ENCODE measurements at regions not wholly inside any gene's neighbourhood (a gene's known extent, or its start where the extent isn't known, plus 50 kb on each side); places are given as distances from the start of the nearest gene placed in this dataset.

GRCh38 chr1:99573431-99574217 lies 72.3 kb upstream of the PALMD start:
- Histone ChIP-seq H3K36me3 (no peaks in the 10 kb centered on the region), H3K4me1 (ENCODE audit: control insufficient read depth in 1 of 2, low read depth in 2 of 2) (no peaks in the 10 kb centered on the region), H3K4me3 (no peak overlapping the region), H3K9me3 (no peaks in the 10 kb centered on the region), H3K27me3 (replicated peaks; ENCODE audit: insufficient read depth) (no peaks in the 10 kb centered on the region), H3K27ac (no peak overlapping the region)
- ATAC-seq (ENCODE audit: insufficient number of reproducible peaks, low FRiP score, low read depth) = no peak
- no peak for TF ChIP-seq CTCF (IDR thresholded peaks at IDR 0.05)
- no peak for DNase-seq (ENCODE audit: low spot score)

GRCh38 chr1:99577313-99577712 lies 68.6 kb upstream of the PALMD start:
- no peaks in the 10 kb centered on the region for H3K9me3 ChIP-seq
- no peaks in the 10 kb centered on the region for H3K4me1 ChIP-seq (ENCODE audit: control insufficient read depth in 1 of 2, low read depth in 2 of 2)

GRCh38 chr1:99579691-99580172 lies 66.2 kb upstream of the PALMD start:
- Histone ChIP-seq H3K27me3 (replicated peaks; ENCODE audit: insufficient read depth) (no peaks in the 10 kb centered on the region), H3K9me3 (no peaks in the 10 kb centered on the region), H3K4me3 (no peak overlapping the region), H3K27ac (no peak overlapping the region), H3K4me1 (ENCODE audit: control insufficient read depth in 1 of 2, low read depth in 2 of 2) (no peaks in the 10 kb centered on the region), H3K36me3 (no peaks in the 10 kb centered on the region)
- DNase-seq (ENCODE audit: low spot score) (no peak), ATAC-seq (ENCODE audit: insufficient number of reproducible peaks, low FRiP score, low read depth) (no peak)
- TF ChIP-seq CTCF (IDR thresholded peaks at IDR 0.05) = no peak

More at GRCh38 chr1:99577313-99577712, 68.6 kb upstream of the PALMD start:
- H3K27ac ChIP-seq = no peak overlapping the region
- H3K27me3 ChIP-seq (replicated peaks; ENCODE audit: insufficient read depth) = no peaks in the 10 kb centered on the region
- H3K4me3 ChIP-seq = no peak overlapping the region
- TF ChIP-seq CTCF (IDR thresholded peaks at IDR 0.05) = no peak
- ATAC-seq (ENCODE audit: insufficient number of reproducible peaks, low FRiP score, low read depth) (no peak), DNase-seq (ENCODE audit: low spot score) (no peak)
- H3K36me3 ChIP-seq = no peaks in the 10 kb centered on the region

GRCh38 chr1:99580451-99580850 lies 65.5 kb upstream of the PALMD start:
- Histone ChIP-seq H3K4me1 (ENCODE audit: control insufficient read depth in 1 of 2, low read depth in 2 of 2) (no peaks in the 10 kb centered on the region), H3K9me3 (no peaks in the 10 kb centered on the region), H3K27me3 (replicated peaks; ENCODE audit: insufficient read depth) (no peaks in the 10 kb centered on the region), H3K27ac (no peak overlapping the region), H3K36me3 (no peaks in the 10 kb centered on the region), H3K4me3 (no peak overlapping the region)
- TF ChIP-seq CTCF (IDR thresholded peaks at IDR 0.05) = no peak
- no peak for ATAC-seq (ENCODE audit: insufficient number of reproducible peaks, low FRiP score, low read depth)
- no peak for DNase-seq (ENCODE audit: low spot score)

- DNase-seq (ENCODE audit: low spot score) (no peak), ATAC-seq (ENCODE audit: insufficient number of reproducible peaks, low FRiP score, low read depth) (no peak)
- no peak for TF ChIP-seq CTCF (IDR thresholded peaks at IDR 0.05)
- Histone ChIP-seq H3K36me3 (no peaks in the 10 kb centered on the region), H3K4me3 (no peak overlapping the region), H3K4me1 (ENCODE audit: control insufficient read depth in 1 of 2, low read depth in 2 of 2) (no peaks in the 10 kb centered on the region), H3K27ac (no peak overlapping the region), H3K9me3 (no peaks in the 10 kb centered on the region), H3K27me3 (replicated peaks; ENCODE audit: insufficient read depth) (no peaks in the 10 kb centered on the region)
These were observed 58.9 kb upstream of the PALMD start for GRCh38 chr1:99587008-99587407.

All from thoracic aorta (tissue), 2 donors.